Neural cell (in vitro differentiated cells): ENCODE measurements at regions not wholly inside any gene's neighbourhood (a gene's known extent, or its start where the extent isn't known, plus 50 kb on each side); places are given as distances from the start of the nearest gene placed in this dataset.

Experiments used
- CTCF ChIP-seq: fragments of 450-650 bp; IDR thresholded peaks from 2 replicates; pipeline ENCODE4 v1.5.1; 2014; ENCODE audit warnings: antibody characterized with exemption, mild to moderate bottlenecking, moderate library complexity; ENCODE audit not compliant: poor library complexity, severe bottlenecking
- EP300 ChIP-seq: fragments of 450-650 bp; conservative IDR thresholded peaks from 2 replicates; pipeline ENCODE4 v1.6.1; 2014; ENCODE audit warnings: antibody characterized with exemption, mild to moderate bottlenecking, moderate library complexity; ENCODE audit not compliant: poor library complexity, severe bottlenecking
- EZH2 ChIP-seq: fragments of 200-600, 300-800 bp; shearing (Covaris generic), sonication (generic); IDR thresholded peaks from 2 replicates; pipeline ENCODE4 v1.6.1; 2014; ENCODE audit warnings: antibody characterized with exemption, low read length, borderline replicate concordance, mild to moderate bottlenecking; ENCODE audit not compliant: insufficient read depth, poor library complexity, severe bottlenecking
- POLR2AphosphoS5 ChIP-seq: IDR thresholded peaks from 2 replicates; pipeline ENCODE4 v1.6.1; 2012
- REST ChIP-seq: IDR thresholded peaks from 2 replicates; pipeline ENCODE4 v1.6.1; 2012; ENCODE audit warnings: borderline replicate concordance
- TAF1 ChIP-seq: IDR thresholded peaks from 2 replicates; pipeline ENCODE4 v1.6.1; 2012; ENCODE audit warnings: low read depth

GRCh38 chr3:72535772-72536171 lies 312.5 kb downstream of the SHQ1 start:
- TF ChIP-seq CTCF (no peak), POLR2AphosphoS5 (no peak), REST (no peak), TAF1 (no peak), EZH2 (no peak), EP300 (no peak)
